HG03135 (cell line): ENCODE measurements at regions not wholly inside any gene's neighbourhood (a gene's known extent, or its start where the extent isn't known, plus 50 kb on each side); places are given as distances from the start of the nearest gene placed in this dataset.

Experiments
- ATAC-seq: cut with Tn5 transposase; IDR thresholded peaks from one replicate; pipeline ENCODE4 v1.9.1; 2021; ENCODE audit warnings: mild to moderate bottlenecking, moderate library complexity; ENCODE audit not compliant: unreplicated experiment

GRCh38 chr5:116848954-116849581 lies 274.4 kb upstream of the SEMA6A start:
- no peak for ATAC-seq

DNA sequence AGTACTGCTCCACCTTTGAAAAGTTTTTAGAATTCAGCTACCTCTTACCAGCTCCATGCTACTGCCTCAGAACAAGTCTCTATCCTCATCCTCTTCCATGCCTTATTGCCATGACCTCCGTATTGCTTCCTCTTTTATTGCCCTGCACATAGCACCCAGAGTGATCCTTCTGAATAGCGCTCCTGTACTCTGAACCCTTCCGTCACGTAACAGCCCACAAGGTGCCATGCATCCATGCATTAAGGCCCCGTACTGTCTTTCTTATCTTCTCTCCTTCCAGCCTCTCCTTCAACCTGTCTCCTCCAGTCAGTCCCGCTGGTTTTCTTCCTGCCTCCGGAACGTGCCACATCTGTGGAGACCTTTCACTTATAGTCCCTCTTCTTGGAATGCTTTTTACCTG lies 273.3 kb upstream of the SEMA6A start:
- no peak for ATAC-seq

GRCh38 chr5:116844015-116844414 lies 269.4 kb upstream of the SEMA6A start:
- ATAC-seq, result no peak

- ATAC-seq, result no peak
These were observed 267.9 kb upstream of the SEMA6A start for GRCh38 chr5:116842514-116842961.

DNA sequence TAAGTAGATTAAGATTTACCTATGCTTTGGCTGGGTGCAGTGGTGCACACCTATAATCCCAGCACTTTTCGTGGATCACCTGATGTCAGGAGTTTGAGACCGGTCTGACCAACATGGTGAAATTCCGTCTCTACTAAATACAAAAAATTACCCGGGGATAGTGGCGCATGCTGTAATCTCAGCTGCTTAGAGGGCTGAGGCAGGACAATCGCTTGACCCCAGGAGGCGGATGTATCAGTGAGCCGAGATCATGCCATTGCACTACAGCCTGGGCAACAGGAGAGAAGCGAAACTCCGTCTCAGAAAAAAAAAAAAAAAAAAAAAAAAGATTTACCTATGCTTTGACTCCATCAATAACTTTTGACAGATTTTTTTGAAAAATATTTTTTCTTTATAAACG lies 267.1 kb upstream of the SEMA6A start:
- ATAC-seq, result no peak

DNA sequence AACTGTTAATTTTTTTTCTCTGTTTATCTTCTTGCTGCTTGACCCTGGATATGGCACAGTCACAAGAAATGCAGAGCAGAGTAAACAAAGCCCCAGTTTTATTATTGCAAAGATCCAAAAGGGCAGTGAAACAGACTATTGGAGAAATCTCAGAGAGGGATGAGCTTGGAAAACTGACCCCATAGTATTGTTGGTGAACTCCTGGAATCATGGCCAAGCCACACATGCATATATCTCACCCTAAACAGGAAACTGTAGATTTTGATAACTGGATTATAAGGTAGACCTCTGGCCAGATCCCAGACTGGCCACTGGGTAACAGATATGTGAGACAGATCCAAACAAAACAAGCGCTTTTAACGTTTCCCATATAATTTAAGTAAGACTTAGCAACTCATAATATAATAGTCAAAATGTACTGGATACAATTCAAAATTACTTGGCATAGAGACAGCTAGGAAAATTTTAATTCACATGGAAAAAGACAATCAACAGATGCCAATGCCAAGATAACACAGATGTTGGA lies 263.5 kb upstream of the SEMA6A start:
- no peak for ATAC-seq

GRCh38 chr5:116834796-116835515 lies 260.3 kb upstream of the SEMA6A start:
- ATAC-seq, result no peak

- ATAC-seq, result no peak
These were observed 255.5 kb upstream of the SEMA6A start for GRCh38 chr5:116830079-116830478.

DNA sequence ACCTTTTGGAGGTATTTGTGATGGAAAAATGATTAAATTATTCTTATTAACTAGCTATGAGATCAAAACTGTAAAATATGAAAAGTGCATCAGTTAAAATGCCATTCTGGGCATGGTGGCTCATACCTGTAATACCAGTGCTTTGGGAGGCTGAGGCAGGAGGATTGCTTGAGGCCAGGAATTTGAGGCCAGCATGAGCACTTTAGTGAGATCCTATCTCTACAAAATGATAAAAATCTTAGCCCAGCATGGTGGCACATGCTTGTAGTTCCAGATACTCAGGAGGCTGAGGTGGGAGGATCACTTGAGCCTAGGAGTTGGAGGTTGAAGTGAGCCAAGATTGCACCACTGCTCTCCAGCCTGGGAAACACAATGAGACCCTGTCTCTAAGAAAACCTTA lies 252.5 kb upstream of the SEMA6A start:
- no peak for ATAC-seq

DNA sequence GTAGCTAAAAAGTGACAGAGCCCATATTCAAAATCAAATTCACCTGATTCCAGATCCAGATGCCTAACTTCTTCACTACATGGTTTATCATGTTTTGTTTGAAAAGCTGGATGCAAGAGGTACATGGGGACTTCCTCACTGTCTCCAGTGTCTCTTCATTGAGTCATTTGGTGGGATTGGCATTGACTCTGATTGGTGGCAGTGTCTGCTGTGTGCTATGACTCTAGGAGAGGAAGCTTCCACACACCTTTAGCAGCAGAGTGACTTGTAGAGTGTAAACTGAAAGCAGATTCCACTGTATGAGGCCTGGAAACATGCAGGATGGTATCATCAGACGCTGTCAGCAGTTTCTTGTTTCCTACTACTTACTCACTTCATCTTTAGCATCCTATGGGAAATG lies 250.9 kb upstream of the SEMA6A start:
- ATAC-seq, result no peak

DNA sequence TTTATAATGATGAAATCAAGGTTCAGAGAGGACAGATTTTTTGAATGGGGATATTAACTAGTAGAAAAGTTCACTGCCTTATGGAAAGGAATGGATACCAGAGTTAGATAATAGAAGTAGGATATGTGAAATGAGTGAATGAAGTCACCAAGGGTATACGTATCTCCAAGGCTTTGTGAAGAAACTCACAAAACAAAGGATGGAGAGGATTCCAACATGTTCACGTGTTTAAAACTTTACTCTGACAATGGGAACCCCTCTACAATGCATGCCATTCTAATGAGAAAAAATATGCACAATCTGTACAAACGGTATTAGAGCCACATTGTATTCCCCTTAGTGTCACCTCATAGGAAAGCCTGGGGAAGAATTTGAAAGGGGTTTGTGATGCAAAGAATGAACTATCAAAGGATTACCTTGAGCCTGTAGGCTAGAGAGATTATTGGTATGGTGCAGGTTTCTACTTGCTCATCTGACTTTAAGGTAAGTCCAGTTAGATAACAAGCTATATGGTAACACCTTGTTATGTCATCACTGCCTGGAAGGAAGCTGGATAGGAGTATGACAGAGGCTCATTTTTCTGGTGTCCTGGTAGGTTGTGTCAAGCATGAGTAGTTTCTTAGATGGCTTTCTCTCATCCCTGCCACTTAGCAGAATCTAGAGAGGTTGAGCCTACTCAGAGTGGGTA lies 250.3 kb upstream of the SEMA6A start:
- no peak for ATAC-seq

- no peak for ATAC-seq
These were observed 240.2 kb upstream of the SEMA6A start for GRCh38 chr5:116814626-116815385.

- no peak for ATAC-seq
These were observed 239.3 kb upstream of the SEMA6A start for GRCh38 chr5:116813906-116814305.

- ATAC-seq, result no peak
These were observed 238.7 kb upstream of the SEMA6A start for GRCh38 chr5:116813356-116813755.

DNA sequence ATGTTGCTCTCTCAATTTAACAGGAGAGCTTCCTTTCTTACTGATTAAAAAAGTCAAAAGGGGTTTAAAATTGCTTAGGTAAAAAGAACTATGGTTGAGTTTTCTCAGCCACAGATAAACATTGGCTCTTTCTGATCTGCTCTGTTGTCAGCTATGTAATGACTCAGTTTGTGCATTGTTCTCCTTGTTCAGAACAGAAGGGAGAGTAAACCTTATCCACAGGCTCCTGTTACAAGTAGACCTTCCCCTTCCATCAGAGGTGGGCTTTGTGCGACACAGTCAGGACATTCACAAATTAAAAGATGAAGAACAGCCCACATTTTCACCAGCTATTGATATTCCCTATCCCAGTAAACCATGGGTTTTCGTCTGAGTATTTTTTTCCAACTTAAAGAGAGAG lies 236.3 kb upstream of the SEMA6A start:
- ATAC-seq, result no peak

DNA sequence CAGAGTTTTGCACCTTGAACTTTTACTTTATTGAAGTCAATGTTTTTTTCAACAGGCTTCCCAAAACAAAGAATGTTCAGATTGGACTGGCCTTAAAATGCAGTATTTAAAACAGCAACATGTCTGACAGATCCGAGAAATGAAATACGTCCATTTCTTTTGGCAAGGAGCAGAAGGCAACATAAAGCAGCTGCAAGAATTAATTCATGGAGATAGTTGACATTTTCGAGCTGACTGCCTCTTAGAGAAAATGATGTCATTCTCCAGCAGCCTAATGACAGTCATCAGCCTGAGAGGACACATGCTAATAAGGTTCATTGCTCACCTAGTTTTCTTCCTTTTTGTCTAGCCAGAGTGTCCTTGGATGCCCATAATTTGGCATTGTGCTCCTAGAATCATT lies 232.2 kb upstream of the SEMA6A start:
- ATAC-seq, result no peak

GRCh38 chr5:116799401-116799800 lies 224.8 kb upstream of the SEMA6A start:
- no peak for ATAC-seq

GRCh38 chr5:116795189-116795588 lies 220.6 kb upstream of the SEMA6A start:
- ATAC-seq, result no peak

GRCh38 chr5:116789522-116789921 lies 214.9 kb upstream of the SEMA6A start:
- no peak for ATAC-seq

- no peak for ATAC-seq
These were observed 214.3 kb upstream of the SEMA6A start for GRCh38 chr5:116788851-116789403.

DNA sequence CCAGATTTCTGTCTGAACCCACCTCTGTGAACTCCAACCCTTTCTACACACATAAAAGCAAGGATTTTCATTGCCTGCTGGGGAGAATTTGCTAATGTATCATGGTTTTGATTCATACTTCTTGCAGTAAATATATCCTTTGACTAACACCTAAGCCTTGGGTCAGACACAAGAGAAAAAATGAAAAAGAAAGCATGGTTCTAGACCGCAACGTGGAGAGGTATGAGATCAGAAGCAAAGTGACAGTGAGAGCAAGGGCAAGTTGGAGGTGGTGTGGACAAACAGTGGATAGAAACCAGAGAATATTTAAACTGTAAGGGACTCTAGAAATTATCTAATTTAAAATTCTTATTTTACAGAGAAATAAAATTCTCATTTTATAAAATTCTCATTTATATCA lies 212.9 kb upstream of the SEMA6A start:
- ATAC-seq, result no peak
